K562 (cell line): ENCODE measurements at regions not wholly inside any gene's neighbourhood (a gene's known extent, or its start where the extent isn't known, plus 50 kb on each side); places are given as distances from the start of the nearest gene placed in this dataset.

ENCODE experiments used
- ATAC-seq: fragments of 200-7000 bp; cut with Tn5 transposase; 3 replicates; pipeline ENCODE4 v1.9.1; 2020; ENCODE audit warnings: moderate library complexity
- BruUV-seq: library from RNA; stranded (reverse); fragments of 400-500 nt; replicated peaks from 2 replicates; lab custom pipeline; 2021; lab: Mats Ljungman, UMichigan
- CTCF ChIA-PET: fragments of 300-600 bp; formaldehyde crosslinking; extraction: SDS; loops from one replicate; lab custom pipeline; 2021; ENCODE audit warnings: low intra/inter-chr PET ratio; lab: Yijun Ruan, JAX
- POLR2A ChIA-PET: fragments of 300-600, 350-650 bp; sonication (Branson Sonifier 250); formaldehyde crosslinking; extraction: SDS; loops from one replicate; lab custom pipeline; 2021; ENCODE audit warnings: antibody characterized with exemption, inconsistent platforms; lab: Yijun Ruan, JAX
- DNase-seq, 4 experiments: peaks; one replicate each; pipeline versions ENCODE4 v3.0.0 to v3.0.0-alpha.2; 2011 to 2018; ENCODE audit warnings: low spot score in 3 of 4, mixed read lengths in 3 of 4; ENCODE audit errors: extremely low read depth in 1 of 4
- FAIRE-seq: peaks from 2 replicates; lab custom pipeline; 2011; peaks lifted over from hg19 to GRCh38; lab: Jason Lieb, UNC
- H2AFZ ChIP-seq: 2 replicates; pipeline ENCODE4 v1.6.0; 2011; ENCODE audit warnings: low read depth, low read length, control low read depth, inconsistent platforms
- H3K27ac ChIP-seq: fragments of 200-600 bp; 3 replicates; pipeline ENCODE4 v1.8.0; 2011; ENCODE audit warnings: low read depth, mild to moderate bottlenecking, control low read depth, inconsistent platforms, low read length, moderate library complexity, mixed read lengths; ENCODE audit errors: extremely low read depth
- H3K27me3 ChIP-seq, 2 experiments: fragments of 300-600 bp in 1 of 2; 2 replicates in 1 of 2; 3 replicates in 1 of 2; pipeline versions ENCODE4 v1.6.0 to v1.8.0; 2011; ENCODE audit warnings: inconsistent platforms in 2 of 2, low read length in 2 of 2, mild to moderate bottlenecking in 1 of 2, mixed read lengths in 1 of 2, moderate library complexity in 1 of 2; ENCODE audit not compliant: control insufficient read depth in 2 of 2, insufficient read depth in 2 of 2
- H3K36me3 ChIP-seq: fragments of 300-600 bp; 3 replicates; pipeline ENCODE4 v1.8.0; 2011; ENCODE audit warnings: mild to moderate bottlenecking, low read length, inconsistent platforms; ENCODE audit not compliant: control insufficient read depth, insufficient read depth
- H3K4me1 ChIP-seq, 2 experiments: fragments of 200-600 bp in 1 of 2; replicated peaks in 1 of 2; 2 replicates in 1 of 2; 3 replicates in 1 of 2; pipeline versions ENCODE4 v1.5.1 to v1.8.0; 2011; ENCODE audit warnings: inconsistent platforms in 2 of 2, low read length in 2 of 2, mild to moderate bottlenecking in 1 of 2, mixed read lengths in 1 of 2, moderate library complexity in 1 of 2; ENCODE audit not compliant: control insufficient read depth in 2 of 2, insufficient read depth in 2 of 2
- H3K4me2 ChIP-seq: 2 replicates; pipeline ENCODE4 v1.6.1; 2011; ENCODE audit warnings: low read length, control low read depth, inconsistent platforms, mixed read lengths; ENCODE audit not compliant: insufficient read depth
- H3K4me3 ChIP-seq: fragments of 200-600 bp; sonication (generic), shearing (Covaris generic); 2 replicates; pipeline ENCODE4 v1.5.1; 2016; ENCODE audit warnings: control low read depth, inconsistent platforms
- H3K79me2 ChIP-seq: fragments of 200-600 bp; 3 replicates; pipeline ENCODE4 v1.8.0; 2011; ENCODE audit warnings: low read length, inconsistent platforms; ENCODE audit not compliant: control insufficient read depth, insufficient read depth
- H3K9ac ChIP-seq, 2 experiments: 2 replicates each; pipeline versions ENCODE4 v1.6.0 to v1.6.1; 2011; ENCODE audit warnings: low read depth in 2 of 2, low read length in 2 of 2, control low read depth in 1 of 2, inconsistent platforms in 1 of 2, mild to moderate bottlenecking in 1 of 2, mixed read lengths in 1 of 2; ENCODE audit not compliant: insufficient read depth in 1 of 2
- H3K9me1 ChIP-seq: one replicate; pipeline ENCODE4 v1.6.0; 2011; ENCODE audit warnings: inconsistent platforms, mild to moderate bottlenecking, low read length, moderate library complexity; ENCODE audit not compliant: control insufficient read depth, insufficient read depth
- H3K9me3 ChIP-seq: replicated peaks from 2 replicates; pipeline ENCODE4 v1.5.1; 2011; ENCODE audit warnings: low read depth, low read length, inconsistent platforms; ENCODE audit not compliant: control insufficient read depth, insufficient read depth
- H4K20me1 ChIP-seq: replicated peaks from 2 replicates; pipeline ENCODE4 v1.6.1; 2011; ENCODE audit warnings: low read length, inconsistent platforms, mixed read lengths; ENCODE audit not compliant: control insufficient read depth, insufficient read depth
- BRD4 ChIP-seq: fragments of 200-600 bp; sonication (generic); IDR thresholded peaks from 2 replicates; pipeline ENCODE4 v1.6.1; 2017; ENCODE audit warnings: inconsistent platforms
- COPS2 ChIP-seq: fragments of 450-650 bp; conservative IDR thresholded peaks from 2 replicates; pipeline ENCODE4 v1.6.1; 2016; ENCODE audit warnings: mild to moderate bottlenecking, moderate library complexity
- CREBBP ChIP-seq: IDR thresholded peaks from one replicate; pipeline ENCODE4 v1.6.1; 2012; ENCODE audit warnings: low read depth, mild to moderate bottlenecking, control low read depth, inconsistent platforms, low read length
- FOXA1 ChIP-seq: fragments of 450-650 bp; IDR thresholded peaks from 2 replicates; pipeline ENCODE4 v1.6.1; 2016; ENCODE audit warnings: mild to moderate bottlenecking, borderline replicate concordance
- FUS ChIP-seq: fragments of 200-400 bp; formaldehyde crosslinking; optimal IDR thresholded peaks from 2 replicates; pipeline ENCODE3; 2017; ENCODE audit warnings: low read depth, low read length
- KDM1A ChIP-seq, 2 experiments: fragments of 450-650 bp; IDR thresholded peaks; 2 replicates each; pipeline ENCODE4 v1.6.1; 2016; ENCODE audit warnings: mild to moderate bottlenecking in 2 of 2
- MXI1 ChIP-seq: IDR thresholded peaks from 2 replicates; pipeline ENCODE4 v1.6.1; 2011; ENCODE audit warnings: low read depth, mild to moderate bottlenecking, improper control_type of control experiment, low read length
- NR3C1 ChIP-seq: sonication (generic); formaldehyde crosslinking; IDR thresholded peaks from 2 replicates; pipeline ENCODE4 v1.8.1; 2022; ENCODE audit warnings: missing genetic modification reagents
- POLR2B ChIP-seq: fragments of 450-650 bp; IDR thresholded peaks from 2 replicates; pipeline ENCODE4 v1.6.1; 2018; ENCODE audit warnings: low read depth; ENCODE audit not compliant: partially characterized antibody
- SAFB ChIP-seq: fragments of 200-400 bp; formaldehyde crosslinking; IDR thresholded peaks from 2 replicates; pipeline ENCODE4 v1.6.1; 2017; ENCODE audit warnings: low read depth, low read length, borderline replicate concordance
- SETDB1 ChIP-seq: IDR thresholded peaks from one replicate; pipeline ENCODE4 v1.6.1; 2012; ENCODE audit warnings: low read length, control low read depth, inconsistent platforms
- ZFP36 ChIP-seq: fragments of 150-350 bp; IDR thresholded peaks from 2 replicates; pipeline ENCODE4 v1.6.1; 2018; ENCODE audit warnings: low read length, low read depth; ENCODE audit not compliant: partially characterized antibody
- WGBS: fragments of 100-300 bp; shearing (Covaris generic); methylation state at CpG from one replicate; pipeline ENCODE4 v1.1.6; 2016; ENCODE audit warnings: low coverage, mixed read lengths; ENCODE audit not compliant: insufficient coverage; ENCODE audit errors: missing lambda C conversion rate; 5-methylcytosine and 5-hydroxymethylcytosine counted together
- in situ Hi-C: fragments of 300-500 bp; cut with MboI; formaldehyde crosslinking; loops from 4 replicates; pipeline ENCODE4 v1.15.0; 2018; ENCODE audit warnings: inconsistent platforms, mixed read lengths
- intact Hi-C: fragments of 100-400 bp; cut with micrococcal nuclease; formaldehyde crosslinking; loops from 2 replicates; pipeline ENCODE4 v1.14.2; 2022
- TF ChIP-seq, protein P1 (sequence below): fragments of 250-450 bp; sonication (Bioruptor Pico); IDR thresholded peaks from 2 replicates; pipeline ENCODE4 v1.5.0; 2021; ENCODE audit warnings: mild to moderate bottlenecking, moderate library complexity
- TF ChIP-seq, protein P2 (sequence below): fragments of 450-650 bp; IDR thresholded peaks from 2 replicates; pipeline ENCODE4 v1.6.1; 2016; ENCODE audit warnings: mild to moderate bottlenecking

DNA sequence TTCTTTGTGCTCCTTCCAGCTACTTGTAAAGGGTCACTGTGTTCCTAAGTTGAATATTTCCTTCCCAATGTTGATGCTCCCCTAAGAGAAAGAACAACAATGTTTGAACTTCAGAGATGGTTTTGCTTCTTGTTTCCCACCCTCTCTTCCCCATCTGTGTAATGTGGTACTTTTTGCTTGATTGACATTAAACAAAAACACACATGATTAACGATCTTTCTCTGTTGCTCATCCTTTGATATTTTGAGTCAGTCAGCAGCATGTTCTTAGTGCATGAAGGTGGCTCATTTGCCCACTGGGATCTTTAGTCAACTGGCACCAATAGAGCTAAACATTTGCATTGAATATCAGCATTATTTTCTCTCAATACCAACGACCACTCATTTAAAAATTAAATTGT lies 313.0 kb upstream of the RIOK2 start (continued):
- TF ChIP-seq, protein P1, sequence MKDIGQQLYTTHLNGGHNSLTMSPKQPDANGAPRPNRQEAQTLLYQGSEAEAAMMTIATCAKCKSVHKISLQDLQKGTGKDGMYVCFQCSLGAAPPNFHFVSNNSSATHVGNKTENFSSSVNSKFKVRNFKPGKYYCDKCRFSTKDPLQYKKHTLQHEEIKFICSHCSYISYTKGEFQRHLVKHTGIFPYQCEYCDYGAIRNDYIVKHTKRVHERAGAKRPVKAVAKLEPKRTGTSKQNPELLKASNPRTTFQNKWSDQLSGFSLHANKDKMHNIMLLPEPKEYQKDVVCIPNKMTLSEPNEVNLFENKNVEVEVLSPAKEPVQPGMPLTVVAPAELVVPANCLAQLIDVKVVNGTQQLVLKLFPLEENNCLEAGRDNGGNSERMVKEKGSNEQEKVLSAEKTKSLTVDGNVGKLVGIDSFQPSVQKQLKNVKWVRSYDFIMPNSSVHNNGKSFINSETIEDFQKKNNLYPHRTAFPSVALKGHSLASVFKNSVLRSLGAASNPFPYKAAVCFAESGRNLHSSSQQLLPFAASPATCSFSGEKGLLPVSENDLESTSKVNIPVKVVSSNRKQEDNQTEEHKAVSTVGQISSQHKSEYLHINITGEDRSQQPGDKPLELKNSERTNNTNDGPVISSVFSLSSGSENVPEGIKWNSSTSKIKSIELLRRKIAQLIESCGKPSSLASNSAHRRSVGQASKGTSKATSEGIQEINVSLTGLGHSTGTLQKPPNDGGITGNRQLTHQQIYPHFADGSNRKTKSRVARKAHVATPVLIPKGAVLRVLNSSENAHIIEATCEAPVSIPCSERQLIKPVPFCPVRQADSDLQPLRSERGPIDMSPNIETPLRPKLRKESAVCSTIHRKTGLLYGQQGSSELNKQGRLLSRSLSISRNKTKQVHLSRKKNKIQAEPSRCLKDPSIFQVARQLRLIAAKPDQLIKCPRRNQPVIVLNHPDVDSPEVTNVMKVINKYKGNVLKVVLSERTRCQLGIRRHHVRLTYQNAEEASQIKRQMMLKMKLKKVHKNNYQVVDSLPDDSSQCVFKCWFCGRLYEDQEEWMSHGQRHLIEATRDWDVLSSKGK (CRISPR knock-in tag): no peak

DNA sequence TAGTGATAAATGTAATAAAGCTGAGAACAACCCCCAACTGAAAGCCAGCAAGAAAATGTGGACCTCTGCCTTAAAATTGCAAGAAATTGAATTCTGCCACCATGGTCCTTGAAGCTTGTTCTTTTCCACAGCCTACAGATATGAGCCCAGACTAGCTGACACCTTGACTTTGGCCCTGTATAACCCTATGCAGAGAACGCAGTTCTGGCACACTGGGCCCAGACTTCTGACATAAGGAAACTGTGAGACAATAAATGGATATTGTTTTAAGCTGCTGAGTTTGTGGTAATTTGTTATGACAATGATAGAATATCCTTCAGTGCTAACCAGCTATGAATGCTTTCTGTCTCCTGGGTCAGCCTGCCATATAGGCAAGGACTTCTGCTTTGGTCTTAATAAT lies 315.6 kb upstream of the RIOK2 start:
- Histone ChIP-seq H3K9me1 (no peaks in the 10 kb centered on the region), H2AFZ (no peak overlapping the region), H3K4me1 (no peaks in the 10 kb centered on the region), H3K4me3 (no peak overlapping the region), H3K4me2 (no peak overlapping the region), H3K27ac (no peak overlapping the region), H3K79me2 (no peaks in the 10 kb centered on the region), H3K27me3 (no peaks in the 10 kb centered on the region), H4K20me1 (no peaks in the 10 kb centered on the region), H3K36me3 (no peaks in the 10 kb centered on the region), H3K9me3 (peaks cover 3% of the 10 kb centered on the region; the same call in 1 of the 2 replicates), H3K9ac (no peak overlapping the region)
- intact Hi-C loops (no loop called here), in situ Hi-C loops (no loop called here)
- WGBS: 0% methylated on average over 1 of the region's 1 CpG
- FAIRE-seq (no peak), DNase-seq (no peak), ATAC-seq (no peak)
- BruUV-seq: no TSS peak
- ChIA-PET POLR2A (no interaction called here), CTCF (no interaction called here)
- TF ChIP-seq SETDB1 (no peak), NR3C1 (CRISPR knock-in tag) (no peak), MXI1 (no peak), BRD4 (no peak), FUS (no peak), KDM1A (IDR thresholded peaks at IDR 0.05) (no peak), ZFP36 (no peak), SAFB (no peak), COPS2 (no peak), FOXA1 (no peak), POLR2B (no peak), CREBBP (no peak)
- TF ChIP-seq, protein P2, sequence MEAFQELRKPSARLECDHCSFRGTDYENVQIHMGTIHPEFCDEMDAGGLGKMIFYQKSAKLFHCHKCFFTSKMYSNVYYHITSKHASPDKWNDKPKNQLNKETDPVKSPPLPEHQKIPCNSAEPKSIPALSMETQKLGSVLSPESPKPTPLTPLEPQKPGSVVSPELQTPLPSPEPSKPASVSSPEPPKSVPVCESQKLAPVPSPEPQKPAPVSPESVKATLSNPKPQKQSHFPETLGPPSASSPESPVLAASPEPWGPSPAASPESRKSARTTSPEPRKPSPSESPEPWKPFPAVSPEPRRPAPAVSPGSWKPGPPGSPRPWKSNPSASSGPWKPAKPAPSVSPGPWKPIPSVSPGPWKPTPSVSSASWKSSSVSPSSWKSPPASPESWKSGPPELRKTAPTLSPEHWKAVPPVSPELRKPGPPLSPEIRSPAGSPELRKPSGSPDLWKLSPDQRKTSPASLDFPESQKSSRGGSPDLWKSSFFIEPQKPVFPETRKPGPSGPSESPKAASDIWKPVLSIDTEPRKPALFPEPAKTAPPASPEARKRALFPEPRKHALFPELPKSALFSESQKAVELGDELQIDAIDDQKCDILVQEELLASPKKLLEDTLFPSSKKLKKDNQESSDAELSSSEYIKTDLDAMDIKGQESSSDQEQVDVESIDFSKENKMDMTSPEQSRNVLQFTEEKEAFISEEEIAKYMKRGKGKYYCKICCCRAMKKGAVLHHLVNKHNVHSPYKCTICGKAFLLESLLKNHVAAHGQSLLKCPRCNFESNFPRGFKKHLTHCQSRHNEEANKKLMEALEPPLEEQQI: no peak
